A549 (cell line): ENCODE measurements at regions not wholly inside any gene's neighbourhood (a gene's known extent, or its start where the extent isn't known, plus 50 kb on each side); places are given as distances from the start of the nearest gene placed in this dataset.
A peak's percentile ranks its signal among the peaks of the same experiment; 100 is the strongest.

Source experiments
- CBX8 ChIP-seq: fragments of 200-600 bp; sonication (generic); IDR thresholded peaks from 2 replicates; pipeline ENCODE4 v1.6.1; 2016
- CTCF ChIP-seq: fragments of >200 bp; sonication (Bioruptor Twin); formaldehyde crosslinking; IDR thresholded peaks from 3 replicates; pipeline ENCODE4 v1.5.1; 2016
- GATA3 ChIP-seq: IDR thresholded peaks from 2 replicates; pipeline ENCODE4 v1.6.1; 2012; ENCODE audit warnings: borderline replicate concordance
- HOXB13 ChIP-seq: fragments of 250-450 bp; sonication (Bioruptor Pico); IDR thresholded peaks from 2 replicates; pipeline ENCODE4 v1.5.0; 2020; ENCODE audit warnings: low read depth, mild to moderate bottlenecking, moderate library complexity
- JUNB ChIP-seq: fragments of >200 bp; sonication (Bioruptor Twin); formaldehyde crosslinking; IDR thresholded peaks from 2 replicates; pipeline ENCODE4 v1.6.1; 2016
- MAX ChIP-seq: IDR thresholded peaks from 2 replicates; pipeline ENCODE4 v1.6.1; 2012
- MYC ChIP-seq: IDR thresholded peaks from 2 replicates; pipeline ENCODE4 v1.6.1; 2012; ENCODE audit warnings: mild to moderate bottlenecking, inconsistent platforms, low read length, improper control_type of control experiment, borderline replicate concordance
- NPAS2 ChIP-seq: fragments of 250-450 bp; sonication (Bioruptor Pico); IDR thresholded peaks from 2 replicates; pipeline ENCODE4 v1.8.0; 2022; ENCODE audit warnings: mild to moderate bottlenecking, moderate library complexity, borderline replicate concordance
- PBX3 ChIP-seq: IDR thresholded peaks from 2 replicates; pipeline ENCODE4 v1.6.1; 2012
- POLR2A ChIP-seq: IDR thresholded peaks from 2 replicates; pipeline ENCODE4 v1.6.1; 2012; ENCODE audit warnings: mild to moderate bottlenecking, low read length

GRCh38 chrY:19567051-19567921, 177.2 kb downstream of the KDM5D start:
- no peak for TF ChIP-seq GATA3
- no peak for TF ChIP-seq NPAS2
- TF ChIP-seq CTCF: no peak
- no peak for TF ChIP-seq JUNB
- no peak for TF ChIP-seq CBX8
- TF ChIP-seq MAX: no peak
- TF ChIP-seq POLR2A: peak; percentile 87
- 0 out of 2 replicates have a peak, but pooled peaks have one; percentile 32 for TF ChIP-seq MYC
- no peak for TF ChIP-seq HOXB13
- TF ChIP-seq PBX3: no peak
